Activated CD4-positive, alpha-beta T cell treated with anti-CD3 and anti-CD28 coated beads, Interleukin-2, amount 50 U/mL, for 48 hours (primary cell): ENCODE measurements at regions not wholly inside any gene's neighbourhood (a gene's known extent, or its start where the extent isn't known, plus 50 kb on each side); places are given as distances from the start of the nearest gene placed in this dataset.

Experiments used
- DNase-seq, 2 experiments: peaks; one replicate each; pipeline ENCODE4 v3.0.0-alpha.2; 2020

- peak; percentile 24 to 39 for DNase-seq
These were observed 94.0 kb downstream of the KLF12 start for GRCh38 chr13:74040200-74040599.

GRCh38 chr13:74039667-74040066, 94.5 kb downstream of the KLF12 start:
- no peak for DNase-seq

- DNase-seq, result no peak
These were observed 95.0 kb downstream of the KLF12 start for GRCh38 chr13:74039154-74039553.

DNA sequence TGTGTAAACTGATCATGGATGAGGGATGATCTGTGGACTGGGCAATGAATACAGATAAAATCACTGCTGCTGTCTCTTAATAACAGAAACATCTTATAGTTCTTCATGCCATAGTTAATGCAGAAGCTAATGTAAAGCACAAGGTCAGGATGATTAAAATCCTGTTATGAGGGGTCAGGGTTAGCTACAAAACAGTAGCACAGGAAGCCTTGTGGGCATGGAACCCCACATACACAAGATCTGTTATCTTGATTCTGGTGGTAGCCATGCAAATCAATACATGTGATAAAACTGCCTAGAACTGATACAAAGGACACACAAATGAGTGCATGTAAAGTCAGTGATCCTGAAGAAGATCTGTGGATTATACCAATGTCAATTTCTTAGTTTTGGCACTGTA, 96.4 kb downstream of the KLF12 start:
- DNase-seq, result no peak

- no peak for DNase-seq
These were observed 97.8 kb downstream of the KLF12 start for GRCh38 chr13:74036373-74036772.

- no peak for DNase-seq
These were observed 98.3 kb downstream of the KLF12 start for GRCh38 chr13:74035896-74036295.

DNA sequence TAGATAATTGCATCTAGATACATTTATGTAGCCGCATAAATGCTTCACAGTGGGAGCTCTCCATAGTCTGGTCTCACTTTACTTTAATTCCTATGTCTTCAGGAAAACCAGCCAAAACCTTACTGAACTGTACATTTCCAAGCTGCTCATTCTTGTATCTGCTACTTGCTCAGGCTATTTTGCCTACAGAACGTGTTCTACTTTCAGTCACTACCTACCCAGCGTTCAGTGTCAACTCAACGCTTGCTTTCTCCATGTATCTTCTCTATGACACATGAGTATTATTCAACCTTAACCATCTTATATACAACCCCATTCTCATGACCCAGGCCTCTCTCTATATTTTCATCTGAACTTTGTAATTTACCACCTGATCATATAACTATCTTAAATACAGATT, 101.9 kb downstream of the KLF12 start:
- no peak for DNase-seq

GRCh38 chr13:74027161-74027779, 106.9 kb downstream of the KLF12 start:
- no peak for DNase-seq

- peak; percentile 51 to 66 for DNase-seq
These were observed 107.5 kb downstream of the KLF12 start for GRCh38 chr13:74026753-74027152.

DNA sequence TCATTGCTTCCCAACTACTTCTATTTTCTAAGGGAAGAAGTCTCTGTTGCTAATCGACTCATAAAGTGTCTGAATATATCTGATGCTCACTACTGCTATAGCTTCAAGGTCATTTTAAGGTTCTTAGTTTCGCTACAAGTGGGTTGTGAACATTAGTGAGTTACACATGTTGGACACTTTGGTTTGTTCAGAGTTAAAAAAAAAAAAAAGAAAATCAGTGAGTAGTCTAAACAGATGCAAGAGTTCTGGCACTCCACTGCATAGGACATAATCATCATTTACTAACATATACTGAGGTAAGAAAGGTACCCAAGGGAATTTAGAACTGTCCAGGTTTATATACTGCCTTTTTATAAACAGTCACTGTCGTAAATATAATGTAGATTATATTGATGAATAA, 108.8 kb downstream of the KLF12 start:
- DNase-seq, result no peak

DNA sequence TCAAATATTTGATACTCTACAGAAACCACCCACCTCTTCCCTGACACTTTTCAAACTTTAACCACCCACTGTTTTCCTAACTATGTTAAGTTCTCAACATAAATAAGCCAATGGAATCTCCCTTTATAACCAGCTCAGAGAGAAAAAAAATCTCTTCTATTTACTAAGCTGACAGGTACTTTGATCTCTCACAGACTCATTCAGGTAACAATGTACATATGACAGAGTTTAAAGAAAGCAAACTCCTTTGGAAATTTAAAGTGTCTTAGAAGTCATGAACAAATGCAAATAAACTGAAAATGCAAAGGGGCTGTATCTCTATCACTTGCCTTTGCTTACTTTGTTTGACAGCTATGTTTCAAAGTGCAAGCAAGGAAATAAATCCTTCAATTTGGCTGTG, 109.3 kb downstream of the KLF12 start:
- DNase-seq, result no peak

GRCh38 chr13:74024314-74024713, 109.9 kb downstream of the KLF12 start:
- DNase-seq, result no peak

DNA sequence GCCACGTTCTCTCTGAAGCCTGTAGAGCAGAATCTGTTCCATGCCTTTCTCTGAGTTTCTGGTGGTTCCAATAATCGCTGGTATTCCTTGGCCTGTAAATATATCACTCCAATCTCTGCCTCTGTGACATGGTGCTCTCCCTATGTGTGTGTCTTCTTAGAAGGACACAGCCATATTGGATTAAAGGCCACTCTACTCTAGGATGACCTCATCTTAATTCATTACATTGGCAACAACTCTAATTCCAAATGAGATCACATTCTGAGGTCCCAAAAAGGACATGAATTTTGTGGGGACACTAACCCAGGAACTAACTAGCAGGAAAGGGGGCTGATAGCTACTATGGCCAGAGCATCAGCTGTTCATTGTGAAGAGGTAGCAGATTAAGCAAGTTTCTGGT, 110.7 kb downstream of the KLF12 start:
- DNase-seq, result no peak

DNA sequence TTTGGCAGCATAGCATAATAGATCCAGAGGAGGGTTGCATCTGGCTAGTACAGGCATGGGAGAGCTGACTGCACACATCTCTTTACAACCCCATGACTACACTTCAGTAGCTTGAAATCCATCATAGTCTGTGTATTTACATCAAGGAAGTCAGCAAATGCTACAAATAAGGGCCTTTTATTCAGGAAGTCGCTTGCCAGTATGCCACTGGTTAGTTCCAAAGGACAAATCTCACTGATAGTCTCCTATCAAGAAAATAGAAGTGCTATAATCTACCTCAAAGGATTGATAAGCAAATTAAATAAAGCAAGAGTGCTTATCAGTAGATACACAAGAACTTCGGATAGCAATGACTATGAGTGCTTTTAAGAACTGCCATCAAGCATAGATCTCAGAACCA, 112.7 kb downstream of the KLF12 start:
- no peak for DNase-seq

DNA sequence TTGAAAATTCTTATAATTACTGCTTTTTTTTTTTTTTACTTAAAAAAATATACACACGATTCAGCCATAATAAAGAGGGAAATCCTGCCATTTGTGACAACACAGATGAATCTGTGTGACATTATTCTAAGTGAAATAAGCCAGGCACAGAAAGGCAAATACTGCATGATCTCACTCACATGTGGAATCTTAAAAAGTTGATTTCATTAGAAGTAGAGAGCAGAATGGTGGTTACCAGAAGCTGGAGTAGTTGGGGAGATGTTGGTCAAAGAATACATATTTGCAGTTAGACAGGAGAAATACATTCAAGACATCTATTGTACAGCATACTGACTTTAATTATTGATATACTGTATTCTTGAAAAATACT, 116.2 kb downstream of the KLF12 start:
- no peak for DNase-seq

- DNase-seq, result no peak
These were observed 116.7 kb downstream of the KLF12 start for GRCh38 chr13:74017301-74018061.

DNA sequence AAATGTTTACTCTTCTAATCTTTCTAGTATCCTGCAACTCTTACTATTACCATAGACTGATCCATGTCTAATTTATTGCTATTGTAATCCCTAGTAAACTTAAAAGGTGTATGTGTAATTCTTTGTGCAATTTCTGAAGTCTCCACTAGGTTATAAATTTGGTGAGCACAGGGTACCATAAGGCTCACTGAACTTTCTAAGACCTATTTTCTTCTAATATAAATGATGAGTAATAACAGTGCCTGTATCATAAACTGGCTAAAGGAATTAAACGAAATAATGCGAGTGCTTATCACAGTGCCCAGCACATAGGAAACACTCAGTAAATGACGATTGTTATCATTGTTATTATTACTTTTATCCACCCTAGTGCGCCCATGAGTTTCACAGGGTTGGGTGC, 119.1 kb downstream of the KLF12 start:
- DNase-seq, result no peak

GRCh38 chr13:74009100-74009668, 125.0 kb downstream of the KLF12 start:
- DNase-seq, result no peak

- DNase-seq, result no peak
These were observed 127.5 kb downstream of the KLF12 start for GRCh38 chr13:74006666-74007065.

DNA sequence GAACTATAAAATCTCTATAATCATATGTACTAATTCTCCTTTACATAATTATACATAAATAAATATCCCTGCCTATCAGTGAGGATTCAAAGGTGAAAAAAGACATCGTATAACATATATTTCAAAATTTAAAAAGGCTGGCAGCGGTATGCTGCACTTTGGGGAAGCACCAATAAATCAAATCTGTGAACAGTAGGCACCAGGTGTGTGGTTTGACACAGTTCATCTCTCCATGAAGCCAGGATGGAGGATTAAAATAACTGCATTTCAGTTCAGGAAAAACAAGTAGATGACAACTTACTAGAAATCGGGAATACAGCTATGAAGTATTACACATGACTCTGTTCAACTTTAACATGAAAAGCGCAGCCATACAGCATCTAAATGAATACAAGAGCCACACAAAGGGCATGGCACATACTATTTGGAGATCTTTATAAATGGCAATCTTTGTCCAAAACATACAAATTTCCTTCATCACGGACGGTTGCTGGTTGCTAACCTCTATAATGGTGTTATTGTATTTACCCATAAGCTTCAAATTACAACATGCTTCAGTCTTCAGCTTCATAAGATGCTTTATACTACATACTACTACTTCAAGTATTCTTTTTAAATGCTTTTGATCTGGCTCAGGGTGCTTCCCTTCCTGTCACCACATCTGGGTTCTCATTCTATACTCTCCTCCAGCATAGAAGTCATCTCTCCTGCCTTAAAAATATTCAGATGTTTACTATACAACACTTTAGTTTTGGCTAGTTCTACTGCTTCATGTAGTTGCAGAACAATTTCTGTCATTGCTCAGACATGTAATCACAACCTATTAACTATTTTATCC, 128.7 kb downstream of the KLF12 start:
- no peak for DNase-seq

DNA sequence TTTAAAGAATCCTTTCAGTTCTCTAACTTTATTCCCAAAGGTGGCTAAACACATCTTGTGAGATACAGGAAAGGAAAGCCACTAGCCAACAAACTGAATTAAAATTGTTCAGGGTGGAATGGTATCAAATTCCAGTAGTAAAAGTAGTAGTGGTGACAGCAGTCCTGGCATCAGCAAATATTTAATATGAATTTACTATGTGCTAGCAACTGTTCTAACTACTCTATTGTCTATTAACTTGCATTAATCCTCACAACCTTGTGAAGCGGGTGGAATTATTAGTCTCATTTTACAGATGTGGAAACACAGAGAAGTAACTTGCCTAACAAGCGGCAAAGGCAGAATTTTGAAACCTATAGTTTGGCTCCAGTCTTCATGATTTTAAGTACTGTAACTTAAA, 130.1 kb downstream of the KLF12 start:
- no peak for DNase-seq

- no peak for DNase-seq
These were observed 130.8 kb downstream of the KLF12 start for GRCh38 chr13:74003374-74003773.

- no peak for DNase-seq
These were observed 133.3 kb downstream of the KLF12 start for GRCh38 chr13:74000876-74001275.

DNA sequence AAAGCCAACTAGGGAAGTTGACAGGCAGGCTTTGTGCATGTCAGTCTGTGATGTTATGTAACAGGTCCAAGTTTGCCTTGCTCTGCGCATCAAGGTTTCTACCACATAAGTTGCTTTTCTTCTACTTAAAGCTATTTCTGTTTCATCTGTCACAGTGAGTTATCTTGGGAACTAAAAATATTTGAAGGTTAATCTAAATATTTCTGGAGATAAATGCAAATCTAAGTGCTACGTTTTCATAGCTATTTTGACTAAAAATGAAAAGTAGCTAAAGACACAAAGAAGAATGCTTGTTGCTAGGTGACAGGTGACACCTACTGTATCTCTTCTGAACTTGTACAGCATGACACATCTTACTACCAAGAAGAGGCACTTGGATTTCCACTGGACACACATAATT, 135.6 kb downstream of the KLF12 start:
- no peak for DNase-seq
